ENCODE measurements at regions not wholly inside any gene's neighbourhood (a gene's known extent, or its start where the extent isn't known, plus 50 kb on each side); places are given as distances from the start of the nearest gene placed in this dataset.

GRCh38 chr7:42618651-42619360, 293.1 kb downstream of the C7orf25 start:
- TF ChIP-seq CTCF (IDR thresholded peaks at IDR 0.05; ENCODE audit: poor library complexity, severe bottlenecking) (no peak), EZH2 (IDR thresholded peaks at IDR 0.05; ENCODE audit: borderline replicate concordance, insufficient read depth, low read length, poor library complexity, severe bottlenecking) (no peak), TAF1 (IDR thresholded peaks at IDR 0.05; ENCODE audit: low read depth) (no peak), RAD21 (conservative IDR thresholded peaks at IDR 0.05) (no peak)

Data from neural cell (in vitro differentiated cells).